Psoas muscle (tissue), 7 donors: ENCODE measurements at regions not wholly inside any gene's neighbourhood (a gene's known extent, or its start where the extent isn't known, plus 50 kb on each side); places are given as distances from the start of the nearest gene placed in this dataset.

Source experiments
- ATAC-seq, 4 donors: fragments of 200-7000 bp; cut with Tn5 transposase; one replicate each; pipeline ENCODE4 v1.9.1; 2020; ENCODE audit warnings: moderate library complexity in 3 of 4, mild to moderate bottlenecking in 2 of 4
- DNase-seq, 2 donors: peaks; one replicate each; pipeline ENCODE4 v3.0.0-alpha.2; 2020
- H3K27ac ChIP-seq: fragments of 200-600 bp; one replicate; pipeline ENCODE4 v1.8.0; 2022
- H3K27me3 ChIP-seq, 3 donors: fragments of 200-600 bp in 1 of 3; one replicate each; pipeline versions ENCODE4 v1.6.1 to v1.8.0; 2013 to 2022; ENCODE audit warnings: low read length in 2 of 3, mild to moderate bottlenecking in 2 of 3, moderate library complexity in 1 of 3; ENCODE audit not compliant: insufficient read depth in 3 of 3
- H3K36me3 ChIP-seq, 2 donors: fragments of 200-600 bp in 1 of 2; one replicate each; pipeline versions ENCODE4 v1.6.1 to v1.8.0; 2013 to 2022; ENCODE audit warnings: low read depth in 1 of 2, mild to moderate bottlenecking in 1 of 2, moderate library complexity in 1 of 2; ENCODE audit not compliant: insufficient read depth in 1 of 2
- H3K4me1 ChIP-seq: fragments of 200-600 bp; one replicate; pipeline ENCODE4 v1.8.0; 2022
- H3K4me3 ChIP-seq: fragments of 200-600 bp; one replicate; pipeline ENCODE4 v1.8.0; 2022; ENCODE audit warnings: mild to moderate bottlenecking
- H3K9me3 ChIP-seq: fragments of 200-600 bp; one replicate; pipeline ENCODE4 v1.8.0; 2022
- CTCF ChIP-seq: fragments of 200-600 bp; IDR thresholded peaks from one replicate; pipeline ENCODE4 v1.8.0; 2022; ENCODE audit warnings: antibody characterized with exemption
- WGBS, 3 donors: extraction: QIAGEN DNeasy Blood & Tissue Kit; methylation state at CpG; one replicate each; pipeline versions ENCODE4 v1.1.6 to v1.1.7; 2013; 5-methylcytosine and 5-hydroxymethylcytosine counted together
- intact Hi-C, 2 donors: fragments of 100-400 bp; cut with DNase I; formaldehyde crosslinking; loops; one replicate each; pipeline versions ENCODE4 v1.11.0 to v1.14.2; 2022
- donor health status: healthy with polysubstance abuse.
- donor health status: DM: no; HTN: no; CAD: no; lungs with moderate emphysema.
- donor health status: Bipolar disorder and iron deficiency.
- donor health status: healthy.
- donor health status: DM: yes; HTN: yes; CAD: no.
- donor health status: DM: no; HTN: no; CAD: no.
- donor health status: DM: yes; HTN: yes; CAD: no.

GRCh38 chr7:10799475-10799874 lies 174.2 kb upstream of the PHF14 start:
- DNase-seq (no peak), ATAC-seq (no peak)
- Histone ChIP-seq H3K9me3 (no peaks in the 10 kb centered on the region), H3K27ac (no peak overlapping the region), H3K27me3 (no peaks in the 10 kb centered on the region), H3K36me3 (no peaks in the 10 kb centered on the region), H3K4me1 (no peaks in the 10 kb centered on the region), H3K4me3 (no peak overlapping the region)
- intact Hi-C loops: no loop called here
- 93 to 95% (median 94%) methylated on average over 5 of the region's 5 CpGs for WGBS, 3 donors
- no peak for TF ChIP-seq CTCF

- 78 to 79% (median 79%) methylated on average over 4 of the region's 4 CpGs for WGBS, 3 donors
- no peak for ATAC-seq
These were observed 171.7 kb upstream of the PHF14 start for GRCh38 chr7:10802011-10802410.

GRCh38 chr7:10802526-10802925 lies 171.1 kb upstream of the PHF14 start:
- Histone ChIP-seq H3K27me3 (no peaks in the 10 kb centered on the region), H3K4me3 (no peak overlapping the region), H3K4me1 (no peaks in the 10 kb centered on the region), H3K9me3 (no peaks in the 10 kb centered on the region), H3K36me3 (no peaks in the 10 kb centered on the region), H3K27ac (no peak overlapping the region)
- ATAC-seq (no peak), DNase-seq (no peak)
- WGBS, 3 donors: 80 to 81% (median 80%) methylated on average over 2 of the region's 2 CpGs
- intact Hi-C loops: loop anchor here in 1 of 2 donors (10.0 kb wide), 1 partner anchor 528 kb away; no protein-coding TSS in a partner anchor
- no peak for TF ChIP-seq CTCF

More at GRCh38 chr7:10802011-10802410, 171.7 kb upstream of the PHF14 start:
- H3K4me3 ChIP-seq: no peak overlapping the region
- no peaks in the 10 kb centered on the region for H3K4me1 ChIP-seq
- H3K27ac ChIP-seq: no peak overlapping the region
- no peak for DNase-seq
- TF ChIP-seq CTCF: no peak
- no peaks in the 10 kb centered on the region for H3K36me3 ChIP-seq
- no peaks in the 10 kb centered on the region for H3K9me3 ChIP-seq
- no peaks in the 10 kb centered on the region for H3K27me3 ChIP-seq
- intact Hi-C loops: loop anchor here in 1 of 2 donors (10.0 kb wide), 1 partner anchor 527 kb away; no protein-coding TSS in a partner anchor

GRCh38 chr7:10803720-10804119 lies 170.0 kb upstream of the PHF14 start:
- 69 to 73% (median 71%) methylated on average over 4 of the region's 4 CpGs for WGBS, 3 donors
- intact Hi-C loops: loop anchor here in 1 of 2 donors (10.0 kb wide), 1 partner anchor 529 kb away; no protein-coding TSS in a partner anchor
- no peaks in the 10 kb centered on the region for H3K36me3 ChIP-seq
- ATAC-seq (no peak), DNase-seq (no peak)
- H3K9me3 ChIP-seq: no peaks in the 10 kb centered on the region
- H3K27ac ChIP-seq: no peak overlapping the region
- no peaks in the 10 kb centered on the region for H3K4me1 ChIP-seq
- H3K4me3 ChIP-seq: no peak overlapping the region
- no peak for TF ChIP-seq CTCF
- no peaks in the 10 kb centered on the region for H3K27me3 ChIP-seq

- 79 to 92% (median 79%) methylated on average over 5 of the region's 5 CpGs for WGBS, 3 donors
These were observed 168.9 kb upstream of the PHF14 start for GRCh38 chr7:10804770-10805169.

More at GRCh38 chr7:10804770-10805169, 168.9 kb upstream of the PHF14 start:
- Histone ChIP-seq H3K27me3 (no peaks in the 10 kb centered on the region), H3K4me1 (no peaks in the 10 kb centered on the region), H3K4me3 (no peak overlapping the region), H3K27ac (no peak overlapping the region), H3K36me3 (no peaks in the 10 kb centered on the region), H3K9me3 (no peaks in the 10 kb centered on the region)
- TF ChIP-seq CTCF: no peak
- ATAC-seq: no peak
- intact Hi-C loops: loop anchor here in 1 of 2 donors (10.0 kb wide), 1 partner anchor 530 kb away; no protein-coding TSS in a partner anchor
- no peak for DNase-seq
